Ascending aorta (tissue), 2 donors: ENCODE measurements at regions not wholly inside any gene's neighbourhood (a gene's known extent, or its start where the extent isn't known, plus 50 kb on each side); places are given as distances from the start of the nearest gene placed in this dataset.

Source experiments
- DNase-seq, 2 donors: peaks; one replicate each; pipeline ENCODE4 v3.0.0-alpha.2; 2019; ENCODE audit warnings: low spot score in 2 of 2
- H3K27ac ChIP-seq, 2 donors: fragments of 200-600 bp; sonication (generic); one replicate each; pipeline ENCODE4 v1.5.1; 2016 to 2017; ENCODE audit warnings: mild to moderate bottlenecking in 1 of 2
- H3K27me3 ChIP-seq: fragments of 200-600 bp; sonication (generic); one replicate; pipeline ENCODE4 v1.5.1; 2017
- H3K36me3 ChIP-seq, 2 donors: fragments of 200-600 bp; sonication (generic); one replicate each; pipeline ENCODE4 v1.5.1; 2016
- H3K4me1 ChIP-seq, 2 donors: fragments of 200-600 bp; sonication (generic); one replicate each; pipeline ENCODE4 v1.5.1; 2016 to 2017; ENCODE audit warnings: mild to moderate bottlenecking in 1 of 2
- H3K4me3 ChIP-seq, 2 donors: fragments of 200-600 bp; sonication (generic); one replicate each; pipeline ENCODE4 v1.5.1; 2016 to 2017; ENCODE audit warnings: mild to moderate bottlenecking in 1 of 2
- H3K9me3 ChIP-seq, 2 donors: fragments of 200-600 bp; sonication (generic); one replicate each; pipeline ENCODE4 v1.5.1; 2016
- intact Hi-C: fragments of 100-400 bp; cut with DNase I; formaldehyde crosslinking; loops from one replicate; pipeline ENCODE4 v1.15.1; 2023
- TF ChIP-seq, protein P1 (sequence below), 3 experiments: fragments of 200-600 bp in 2 of 3; fragments of 450-650 bp in 1 of 3; sonication (generic) in 2 of 3; IDR thresholded peaks; one replicate each; pipeline ENCODE4 v1.5.1; 2016 to 2019; ENCODE audit warnings: antibody characterized with exemption in 3 of 3, mild to moderate bottlenecking in 1 of 3, moderate library complexity in 1 of 3

DNA sequence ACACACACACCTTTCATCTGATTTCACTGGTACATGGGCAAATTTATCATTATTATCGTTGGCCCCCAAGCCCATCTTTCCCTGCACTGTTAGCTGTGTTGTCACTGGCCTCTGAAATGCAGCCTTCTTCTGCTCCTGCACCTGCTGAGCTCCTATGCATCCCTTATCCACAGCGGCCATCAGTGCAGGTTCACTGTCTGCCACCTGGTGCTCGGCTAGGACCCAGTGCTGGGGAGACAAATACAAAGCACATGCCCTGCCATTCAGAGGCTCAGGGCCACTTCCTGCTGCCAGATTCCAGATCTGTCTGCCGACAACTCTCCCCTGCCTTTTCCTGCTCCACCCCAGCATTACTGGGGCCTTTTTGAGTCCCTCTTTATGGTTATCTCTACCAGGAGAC is 1205.4 kb downstream of the TBC1D22A start:
- TF ChIP-seq, protein P1, sequence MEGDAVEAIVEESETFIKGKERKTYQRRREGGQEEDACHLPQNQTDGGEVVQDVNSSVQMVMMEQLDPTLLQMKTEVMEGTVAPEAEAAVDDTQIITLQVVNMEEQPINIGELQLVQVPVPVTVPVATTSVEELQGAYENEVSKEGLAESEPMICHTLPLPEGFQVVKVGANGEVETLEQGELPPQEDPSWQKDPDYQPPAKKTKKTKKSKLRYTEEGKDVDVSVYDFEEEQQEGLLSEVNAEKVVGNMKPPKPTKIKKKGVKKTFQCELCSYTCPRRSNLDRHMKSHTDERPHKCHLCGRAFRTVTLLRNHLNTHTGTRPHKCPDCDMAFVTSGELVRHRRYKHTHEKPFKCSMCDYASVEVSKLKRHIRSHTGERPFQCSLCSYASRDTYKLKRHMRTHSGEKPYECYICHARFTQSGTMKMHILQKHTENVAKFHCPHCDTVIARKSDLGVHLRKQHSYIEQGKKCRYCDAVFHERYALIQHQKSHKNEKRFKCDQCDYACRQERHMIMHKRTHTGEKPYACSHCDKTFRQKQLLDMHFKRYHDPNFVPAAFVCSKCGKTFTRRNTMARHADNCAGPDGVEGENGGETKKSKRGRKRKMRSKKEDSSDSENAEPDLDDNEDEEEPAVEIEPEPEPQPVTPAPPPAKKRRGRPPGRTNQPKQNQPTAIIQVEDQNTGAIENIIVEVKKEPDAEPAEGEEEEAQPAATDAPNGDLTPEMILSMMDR (IDR thresholded peaks at IDR 0.05) = no peak
- Histone ChIP-seq H3K27ac (no peak overlapping the region), H3K27me3 (no peaks in the 10 kb centered on the region), H3K9me3 (no peaks in the 10 kb centered on the region), H3K4me3 (no peak overlapping the region), H3K36me3 (no peaks in the 10 kb centered on the region), H3K4me1 (no peaks in the 10 kb centered on the region)
- intact Hi-C loops = no loop called here
- no peak for DNase-seq

DNA sequence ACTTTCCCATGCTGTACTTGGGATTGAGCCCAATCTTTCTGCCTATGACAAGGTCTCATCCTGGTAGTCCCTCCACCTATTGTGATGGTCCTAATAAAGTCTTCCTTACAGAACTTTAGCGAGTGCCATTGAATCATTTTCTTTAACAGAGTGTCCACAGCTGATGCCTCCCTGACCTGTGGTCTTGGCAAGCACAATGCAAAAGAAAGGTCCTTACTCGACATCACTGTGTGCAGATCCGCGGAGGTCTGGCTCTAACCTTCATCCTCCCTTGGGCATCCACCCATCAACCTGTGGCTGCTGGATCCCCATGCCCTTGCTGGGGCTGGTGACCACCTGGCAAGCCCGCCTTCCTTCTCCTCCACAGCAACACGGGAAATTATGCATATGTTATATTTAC is 1203.9 kb downstream of the TBC1D22A start:
- H3K36me3 ChIP-seq = no peaks in the 10 kb centered on the region
- no peak for DNase-seq
- no peaks in the 10 kb centered on the region for H3K4me1 ChIP-seq
- intact Hi-C loops = no loop called here
- TF ChIP-seq, protein P1 (IDR thresholded peaks at IDR 0.05) = no peak
- H3K4me3 ChIP-seq = no peak overlapping the region
- no peaks in the 10 kb centered on the region for H3K27me3 ChIP-seq
- H3K27ac ChIP-seq = no peak overlapping the region
- H3K9me3 ChIP-seq = no peaks in the 10 kb centered on the region

DNA sequence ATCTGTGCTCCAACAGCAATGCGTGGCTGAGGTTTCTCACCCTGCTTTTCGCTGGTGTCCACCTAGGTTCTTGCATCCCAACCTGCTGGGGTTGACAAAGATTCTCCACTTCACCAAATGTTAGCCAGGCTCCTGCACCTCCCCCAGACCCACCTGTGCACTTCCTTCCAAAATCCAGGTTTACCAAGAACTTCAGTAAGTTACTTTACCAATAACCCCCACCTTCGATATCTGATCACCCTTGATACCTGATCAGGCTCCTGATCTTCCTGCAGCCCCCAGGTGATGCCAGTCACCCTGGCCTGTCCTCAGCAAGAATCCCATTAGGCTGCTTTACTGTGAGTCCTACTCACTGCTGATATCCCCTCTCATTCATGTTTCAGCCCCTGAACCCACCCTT is 1203.4 kb downstream of the TBC1D22A start:
- H3K36me3 ChIP-seq = no peaks in the 10 kb centered on the region
- no peak for DNase-seq
- intact Hi-C loops = no loop called here
- H3K27me3 ChIP-seq = no peaks in the 10 kb centered on the region
- no peak overlapping the region for H3K27ac ChIP-seq
- TF ChIP-seq, protein P1 (IDR thresholded peaks at IDR 0.05) = no peak
- H3K4me3 ChIP-seq = no peak overlapping the region
- no peaks in the 10 kb centered on the region for H3K4me1 ChIP-seq
- no peaks in the 10 kb centered on the region for H3K9me3 ChIP-seq

DNA sequence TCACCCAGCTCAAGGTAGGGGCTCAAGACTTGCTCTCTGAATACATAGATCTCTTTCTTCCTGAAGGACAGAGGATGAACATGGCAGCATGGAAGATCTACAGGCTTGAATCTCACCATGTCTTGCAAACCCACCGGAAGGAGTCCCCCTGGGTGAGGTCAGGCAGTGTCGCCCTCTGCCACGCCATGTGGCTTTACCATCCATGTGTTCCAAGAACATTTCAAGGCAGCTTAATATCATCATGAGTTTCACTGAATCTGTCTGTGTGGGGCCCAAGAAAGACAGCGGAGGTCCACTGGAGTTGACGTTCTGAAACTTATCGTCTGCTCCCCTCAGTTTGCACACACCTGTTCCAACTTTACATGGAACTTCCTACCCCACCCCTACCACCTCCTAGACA is 1202.6 kb downstream of the TBC1D22A start:
- H3K4me3 ChIP-seq = no peak overlapping the region
- DNase-seq = no peak
- intact Hi-C loops = no loop called here
- TF ChIP-seq, protein P1 (IDR thresholded peaks at IDR 0.05) = no peak
- H3K4me1 ChIP-seq = no peaks in the 10 kb centered on the region
- no peak overlapping the region for H3K27ac ChIP-seq
- no peaks in the 10 kb centered on the region for H3K9me3 ChIP-seq
- H3K27me3 ChIP-seq = no peaks in the 10 kb centered on the region
- no peaks in the 10 kb centered on the region for H3K36me3 ChIP-seq

DNA sequence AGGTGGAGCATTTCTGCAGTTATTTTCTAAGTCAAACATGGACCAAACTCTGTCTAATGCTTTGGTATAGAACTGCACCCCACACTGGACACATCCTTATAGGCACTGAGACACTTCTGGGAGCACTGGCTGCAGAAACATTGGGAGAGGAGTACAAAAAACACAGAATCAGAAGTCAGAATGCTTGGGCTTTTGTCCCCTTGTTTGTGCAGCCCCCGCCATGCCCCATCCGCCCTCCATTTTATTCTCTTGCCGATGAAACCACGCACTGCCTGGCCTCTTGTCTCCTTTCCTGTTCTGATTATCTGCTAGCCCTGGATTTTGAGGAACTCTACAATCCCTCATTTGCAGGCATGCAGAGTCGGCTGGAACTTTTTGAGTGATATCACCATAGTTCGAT is 1201.2 kb downstream of the TBC1D22A start:
- H3K4me1 ChIP-seq = no peaks in the 10 kb centered on the region
- no peaks in the 10 kb centered on the region for H3K36me3 ChIP-seq
- no peaks in the 10 kb centered on the region for H3K27me3 ChIP-seq
- no peaks in the 10 kb centered on the region for H3K9me3 ChIP-seq
- no peak for DNase-seq
- intact Hi-C loops = no loop called here
- no peak overlapping the region for H3K4me3 ChIP-seq
- TF ChIP-seq, protein P1 (IDR thresholded peaks at IDR 0.05) = no peak
- H3K27ac ChIP-seq = no peak overlapping the region

DNA sequence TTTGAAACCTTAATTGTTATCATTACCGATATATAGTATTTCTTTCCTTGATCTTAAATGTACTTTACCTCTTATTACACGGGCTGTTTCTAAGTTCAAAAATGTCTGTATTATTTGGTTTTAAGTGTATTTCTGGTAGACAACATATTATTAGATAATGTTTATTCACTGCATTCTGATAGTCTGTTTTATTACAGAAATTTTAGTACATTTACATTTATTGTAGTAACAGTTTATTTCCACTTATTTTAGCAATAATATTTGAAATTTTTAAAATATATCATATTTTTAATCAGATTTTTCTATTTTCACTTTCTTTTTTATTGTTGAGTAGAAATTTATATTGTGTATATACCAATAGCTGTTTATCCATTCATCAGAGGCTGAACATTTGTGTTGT is 1195.2 kb downstream of the TBC1D22A start:
- Histone ChIP-seq H3K27me3 (no peaks in the 10 kb centered on the region), H3K4me3 (no peak overlapping the region), H3K27ac (no peak overlapping the region), H3K36me3 (no peaks in the 10 kb centered on the region), H3K4me1 (no peaks in the 10 kb centered on the region), H3K9me3 (peaks cover 0 to 8% of the 10 kb centered on the region in 2 donors)
- TF ChIP-seq, protein P1 (IDR thresholded peaks at IDR 0.05) = no peak
- DNase-seq = no peak
- intact Hi-C loops = no loop called here
